ENCODE measurements at regions not wholly inside any gene's neighbourhood (a gene's known extent, or its start where the extent isn't known, plus 50 kb on each side); places are given as distances from the start of the nearest gene placed in this dataset.

DNA sequence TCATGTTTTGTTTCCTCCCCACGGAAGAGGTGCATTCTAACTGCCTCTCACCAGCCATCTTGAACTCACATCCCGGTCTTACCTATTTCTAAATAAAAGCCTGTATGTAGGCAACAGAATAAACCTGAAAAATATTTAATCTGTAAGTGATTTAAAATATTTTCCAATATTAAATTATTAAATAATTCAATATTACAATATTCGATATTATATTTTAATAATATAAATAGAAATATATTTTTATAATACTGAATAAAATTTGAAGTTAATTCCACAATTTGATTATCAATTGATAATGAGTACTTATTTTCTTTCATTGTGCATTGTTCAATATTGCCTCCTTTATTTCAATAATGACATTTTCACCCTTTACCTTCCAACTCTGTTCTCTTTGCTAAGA lies 404.4 kb downstream of the CYLC2 start:
- Mint-ChIP-seq H3K9me3 (peaks cover 5% of the 10 kb centered on the region), H3K36me3 (no peaks in the 10 kb centered on the region), H3K27me3 (no peaks in the 10 kb centered on the region), H3K27ac (no peak overlapping the region), H3K4me1 (ENCODE audit: unreplicated experiment) (no peaks in the 10 kb centered on the region), H3K4me3 (no peak overlapping the region)
- TF ChIP-seq, protein P1, sequence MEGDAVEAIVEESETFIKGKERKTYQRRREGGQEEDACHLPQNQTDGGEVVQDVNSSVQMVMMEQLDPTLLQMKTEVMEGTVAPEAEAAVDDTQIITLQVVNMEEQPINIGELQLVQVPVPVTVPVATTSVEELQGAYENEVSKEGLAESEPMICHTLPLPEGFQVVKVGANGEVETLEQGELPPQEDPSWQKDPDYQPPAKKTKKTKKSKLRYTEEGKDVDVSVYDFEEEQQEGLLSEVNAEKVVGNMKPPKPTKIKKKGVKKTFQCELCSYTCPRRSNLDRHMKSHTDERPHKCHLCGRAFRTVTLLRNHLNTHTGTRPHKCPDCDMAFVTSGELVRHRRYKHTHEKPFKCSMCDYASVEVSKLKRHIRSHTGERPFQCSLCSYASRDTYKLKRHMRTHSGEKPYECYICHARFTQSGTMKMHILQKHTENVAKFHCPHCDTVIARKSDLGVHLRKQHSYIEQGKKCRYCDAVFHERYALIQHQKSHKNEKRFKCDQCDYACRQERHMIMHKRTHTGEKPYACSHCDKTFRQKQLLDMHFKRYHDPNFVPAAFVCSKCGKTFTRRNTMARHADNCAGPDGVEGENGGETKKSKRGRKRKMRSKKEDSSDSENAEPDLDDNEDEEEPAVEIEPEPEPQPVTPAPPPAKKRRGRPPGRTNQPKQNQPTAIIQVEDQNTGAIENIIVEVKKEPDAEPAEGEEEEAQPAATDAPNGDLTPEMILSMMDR (conservative IDR thresholded peaks at IDR 0.05) = no peak
- DNase-seq (ENCODE audit: extremely low spot score, unreplicated experiment) = no peak

DNA sequence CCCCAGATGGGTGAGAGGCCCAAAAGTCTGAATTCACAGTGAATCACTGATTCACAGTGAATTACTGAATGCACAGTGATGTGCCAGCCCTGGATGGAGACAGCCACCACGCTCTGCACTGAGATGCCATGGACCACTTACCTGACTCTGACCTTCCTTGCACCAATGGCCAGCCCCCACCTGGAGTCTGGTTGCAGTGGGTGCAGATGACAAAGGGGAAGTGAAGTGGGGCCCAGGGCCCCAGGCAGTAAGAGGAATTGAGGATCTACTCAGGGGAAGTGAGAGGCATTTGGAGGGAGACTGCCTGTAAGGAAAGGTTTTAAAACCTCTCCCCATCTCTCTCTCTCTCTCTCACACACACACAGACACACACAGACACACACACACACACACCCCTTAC lies 412.1 kb downstream of the CYLC2 start:
- Mint-ChIP-seq H3K4me1 (ENCODE audit: unreplicated experiment) (no peaks in the 10 kb centered on the region), H3K27me3 (no peaks in the 10 kb centered on the region), H3K27ac (no peak overlapping the region), H3K9me3 (no peaks in the 10 kb centered on the region), H3K36me3 (no peaks in the 10 kb centered on the region), H3K4me3 (no peak overlapping the region)
- no peak for DNase-seq (ENCODE audit: extremely low spot score, unreplicated experiment)
- TF ChIP-seq, protein P1 (conservative IDR thresholded peaks at IDR 0.05) = no peak

DNA sequence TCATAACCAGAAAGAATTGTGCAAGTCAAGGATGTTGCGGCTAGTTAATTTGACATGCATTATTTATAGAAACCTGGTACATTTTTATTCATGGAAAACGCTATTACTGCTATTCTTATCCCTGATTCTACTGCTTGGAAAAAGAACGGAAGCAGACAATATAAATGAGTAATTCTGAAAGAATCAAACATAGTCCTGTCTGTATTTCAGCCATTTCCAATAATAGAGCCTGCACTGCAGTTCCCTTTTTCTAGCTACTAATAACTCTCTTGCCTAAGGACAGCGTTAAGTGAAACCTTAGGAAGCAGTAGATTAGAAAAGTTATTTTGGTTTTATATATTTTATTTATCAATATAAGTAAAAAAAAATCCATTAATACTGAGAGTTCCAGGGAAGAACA lies 414.9 kb downstream of the CYLC2 start:
- Mint-ChIP-seq H3K36me3 (no peaks in the 10 kb centered on the region), H3K4me3 (no peak overlapping the region), H3K27me3 (no peaks in the 10 kb centered on the region), H3K4me1 (ENCODE audit: unreplicated experiment) (no peaks in the 10 kb centered on the region), H3K27ac (no peak overlapping the region), H3K9me3 (no peaks in the 10 kb centered on the region)
- TF ChIP-seq, protein P1 (conservative IDR thresholded peaks at IDR 0.05) = no peak
- DNase-seq (ENCODE audit: extremely low spot score, unreplicated experiment) = no peak

DNA sequence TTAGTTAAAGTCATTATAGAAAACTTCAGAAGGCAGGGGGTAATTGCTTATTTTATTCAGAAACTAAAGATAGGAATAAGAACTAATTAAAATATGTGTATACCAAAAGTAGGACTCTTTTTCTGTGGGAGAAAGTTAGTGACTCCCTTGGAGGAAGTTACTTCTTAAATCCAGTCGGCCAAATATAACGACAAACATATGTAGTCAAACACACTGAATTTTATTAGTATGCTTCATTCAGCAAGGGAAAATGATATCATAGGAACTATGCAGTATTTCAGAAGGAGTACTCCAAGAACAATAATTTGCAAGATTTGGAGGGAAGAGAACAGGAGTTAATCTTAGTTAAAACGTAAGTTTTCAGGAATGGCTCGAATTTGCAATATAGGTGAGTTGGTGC lies 432.6 kb downstream of the CYLC2 start:
- TF ChIP-seq, protein P1 (conservative IDR thresholded peaks at IDR 0.05) = no peak
- no peaks in the 10 kb centered on the region for H3K4me1 Mint-ChIP-seq (ENCODE audit: unreplicated experiment)
- H3K36me3 Mint-ChIP-seq = no peaks in the 10 kb centered on the region
- no peaks in the 10 kb centered on the region for H3K27me3 Mint-ChIP-seq
- no peaks in the 10 kb centered on the region for H3K9me3 Mint-ChIP-seq
- DNase-seq (ENCODE audit: extremely low spot score, unreplicated experiment) = no peak
- H3K27ac Mint-ChIP-seq = no peak overlapping the region
- no peak overlapping the region for H3K4me3 Mint-ChIP-seq

DNA sequence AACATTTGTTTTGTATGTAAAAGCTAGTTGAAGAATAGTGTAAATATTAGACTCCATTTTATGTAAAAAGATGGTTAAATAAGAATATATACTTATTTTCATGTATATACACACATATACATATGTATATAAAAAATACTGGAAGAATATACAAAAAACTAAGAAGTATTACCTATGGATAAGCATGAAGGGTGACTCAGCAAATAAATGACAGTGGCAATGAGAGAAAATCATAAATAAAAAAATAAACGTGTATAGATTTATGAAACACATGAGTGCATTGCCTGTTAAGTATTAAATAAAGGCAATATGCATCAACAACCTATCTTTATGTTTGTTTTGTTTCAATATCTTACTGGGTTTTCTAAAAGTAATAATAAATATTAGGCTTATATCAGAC lies 435.3 kb downstream of the CYLC2 start:
- TF ChIP-seq, protein P1 (conservative IDR thresholded peaks at IDR 0.05) = no peak
- DNase-seq (ENCODE audit: extremely low spot score, unreplicated experiment) = no peak
- Mint-ChIP-seq H3K9me3 (no peaks in the 10 kb centered on the region), H3K36me3 (no peaks in the 10 kb centered on the region), H3K27ac (no peak overlapping the region), H3K4me3 (no peak overlapping the region), H3K4me1 (ENCODE audit: unreplicated experiment) (no peaks in the 10 kb centered on the region), H3K27me3 (no peaks in the 10 kb centered on the region)

DNA sequence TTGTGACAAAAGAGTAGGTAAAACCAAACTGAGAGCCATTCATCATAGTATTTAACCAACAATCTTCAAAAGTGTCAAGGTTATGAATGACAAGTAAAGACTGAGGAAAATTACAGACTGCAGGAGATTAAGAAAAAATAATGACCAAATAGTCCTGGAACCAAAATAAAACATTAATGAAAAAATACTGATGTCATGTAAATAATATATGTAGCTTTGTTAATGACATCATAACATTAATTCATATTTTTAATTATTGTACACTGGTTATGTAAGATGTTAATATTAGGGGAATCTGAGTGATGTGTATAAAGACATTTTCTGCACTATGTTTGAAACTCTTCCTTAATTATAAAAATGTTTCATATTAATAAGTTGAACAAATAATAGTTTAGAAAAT lies 436.7 kb downstream of the CYLC2 start:
- Mint-ChIP-seq H3K36me3 (no peaks in the 10 kb centered on the region), H3K4me3 (no peak overlapping the region), H3K27ac (no peak overlapping the region), H3K9me3 (no peaks in the 10 kb centered on the region), H3K4me1 (ENCODE audit: unreplicated experiment) (no peaks in the 10 kb centered on the region), H3K27me3 (no peaks in the 10 kb centered on the region)
- TF ChIP-seq, protein P1 (conservative IDR thresholded peaks at IDR 0.05) = no peak
- no peak for DNase-seq (ENCODE audit: extremely low spot score, unreplicated experiment)

Data from type B pancreatic cell (in vitro differentiated cells).